Kidney (tissue), 13 donors: ENCODE measurements at regions not wholly inside any gene's neighbourhood (a gene's known extent, or its start where the extent isn't known, plus 50 kb on each side); places are given as distances from the start of the nearest gene placed in this dataset.
"Not testable (repeated sequence)": the region's sequence is repeated elsewhere in the genome, so short reads cannot be mapped to it uniquely, and the experiment has no call there.

ENCODE experiments used
- DNase-seq, 5 donors: peaks; one replicate each; pipeline ENCODE4 v3.0.0-alpha.2; 2013 to 2020
- FAIRE-seq: peaks from 2 replicates; lab custom pipeline; 2012; peaks lifted over from hg19 to GRCh38; lab: Jason Lieb, UNC
- H3K27ac ChIP-seq, 2 donors: one replicate each; pipeline ENCODE4 v1.7.0; 2013; ENCODE audit warnings: low read depth in 2 of 2, low read length in 2 of 2, inconsistent platforms in 1 of 2
- H3K27me3 ChIP-seq: one replicate; pipeline ENCODE4 v1.7.1; 2013; ENCODE audit warnings: low read length, inconsistent platforms; ENCODE audit not compliant: control insufficient read depth, insufficient read depth
- H3K36me3 ChIP-seq, 3 donors: one replicate each; pipeline versions ENCODE4 v1.7.0 to v1.7.1; 2013; ENCODE audit warnings: low read length in 3 of 3, control low read depth in 1 of 3, inconsistent platforms in 1 of 3; ENCODE audit not compliant: insufficient read depth in 3 of 3, control insufficient read depth in 2 of 3
- H3K4me1 ChIP-seq, 3 donors: one replicate each; pipeline versions ENCODE4 v1.7.0 to v1.7.1; 2013; ENCODE audit warnings: low read length in 3 of 3, inconsistent platforms in 1 of 3, low read depth in 1 of 3; ENCODE audit not compliant: control insufficient read depth in 2 of 3, insufficient read depth in 2 of 3
- H3K4me3 ChIP-seq, 3 donors: one replicate each; pipeline versions ENCODE4 v1.7.0 to v1.8.1; 2013; ENCODE audit warnings: low read length in 3 of 3, control low read depth in 1 of 3, inconsistent platforms in 1 of 3
- H3K9ac ChIP-seq, 3 donors: one replicate each; pipeline versions ENCODE4 v1.7.0 to v1.7.1; 2013; ENCODE audit warnings: low read length in 3 of 3, control low read depth in 1 of 3, inconsistent platforms in 1 of 3
- H3K9me3 ChIP-seq, 3 donors: one replicate each; pipeline versions ENCODE4 v1.7.0 to v1.7.1; 2013; ENCODE audit warnings: low read length in 3 of 3, control low read depth in 1 of 3, inconsistent platforms in 1 of 3; ENCODE audit not compliant: control insufficient read depth in 2 of 3, insufficient read depth in 1 of 3
- intact Hi-C: fragments of 100-400 bp; cut with DNase I; formaldehyde crosslinking; loops from one replicate; pipeline ENCODE4 v1.11.1; 2022
- TF ChIP-seq, protein P1 (sequence below): IDR thresholded peaks from 3 replicates; pipeline ENCODE4 v1.5.1; 2012; ENCODE audit warnings: mild to moderate bottlenecking, moderate library complexity, borderline replicate concordance; ENCODE audit not compliant: insufficient read depth; ENCODE audit errors: extremely low read depth
- donor health status: control.
- donor health status: control.
- donor health status: control.
- donor health status: control.
- donor health status: control.
- donor health status: DM: yes; HTN: yes; CAD: no.
- donor health status: Normal renal cell carcinoma (clear cell type).

DNA sequence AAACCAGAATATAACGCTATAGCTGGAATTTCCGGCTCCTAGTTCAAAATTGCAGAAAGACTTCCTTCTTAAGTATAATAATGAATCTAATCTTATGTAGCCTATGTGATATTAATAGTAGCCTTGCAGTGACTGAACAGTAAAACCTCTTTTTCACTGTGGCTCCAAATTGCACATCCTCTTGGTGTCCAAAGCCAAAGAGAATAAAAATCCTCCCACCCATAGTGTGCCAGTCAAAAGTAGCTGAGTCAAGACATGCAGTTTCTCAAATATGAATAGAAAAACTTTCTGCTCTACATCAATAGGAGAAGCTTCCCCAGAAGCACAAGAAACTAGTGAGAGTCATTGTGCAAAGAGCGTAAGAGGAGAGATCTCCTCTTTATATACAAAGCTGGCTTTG lies 76.0 kb upstream of the PICALM start:
- DNase-seq (no peak), FAIRE-seq (no peak)
- Histone ChIP-seq H3K27ac (peak overlapping the region; percentile 38 to 76), H3K27me3 (no peaks in the 10 kb centered on the region), H3K4me3 (peak overlapping the region in 2 of 3 donors; percentile 40 to 52), H3K9me3 (no peaks in the 10 kb centered on the region), H3K4me1 (peaks cover 5 to 25% (median 16%) of the 10 kb centered on the region in 3 donors), H3K9ac (no peak overlapping the region), H3K36me3 (no peaks in the 10 kb centered on the region)
- TF ChIP-seq, protein P1, sequence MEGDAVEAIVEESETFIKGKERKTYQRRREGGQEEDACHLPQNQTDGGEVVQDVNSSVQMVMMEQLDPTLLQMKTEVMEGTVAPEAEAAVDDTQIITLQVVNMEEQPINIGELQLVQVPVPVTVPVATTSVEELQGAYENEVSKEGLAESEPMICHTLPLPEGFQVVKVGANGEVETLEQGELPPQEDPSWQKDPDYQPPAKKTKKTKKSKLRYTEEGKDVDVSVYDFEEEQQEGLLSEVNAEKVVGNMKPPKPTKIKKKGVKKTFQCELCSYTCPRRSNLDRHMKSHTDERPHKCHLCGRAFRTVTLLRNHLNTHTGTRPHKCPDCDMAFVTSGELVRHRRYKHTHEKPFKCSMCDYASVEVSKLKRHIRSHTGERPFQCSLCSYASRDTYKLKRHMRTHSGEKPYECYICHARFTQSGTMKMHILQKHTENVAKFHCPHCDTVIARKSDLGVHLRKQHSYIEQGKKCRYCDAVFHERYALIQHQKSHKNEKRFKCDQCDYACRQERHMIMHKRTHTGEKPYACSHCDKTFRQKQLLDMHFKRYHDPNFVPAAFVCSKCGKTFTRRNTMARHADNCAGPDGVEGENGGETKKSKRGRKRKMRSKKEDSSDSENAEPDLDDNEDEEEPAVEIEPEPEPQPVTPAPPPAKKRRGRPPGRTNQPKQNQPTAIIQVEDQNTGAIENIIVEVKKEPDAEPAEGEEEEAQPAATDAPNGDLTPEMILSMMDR, result no peak
- intact Hi-C loops, result no loop called here

DNA sequence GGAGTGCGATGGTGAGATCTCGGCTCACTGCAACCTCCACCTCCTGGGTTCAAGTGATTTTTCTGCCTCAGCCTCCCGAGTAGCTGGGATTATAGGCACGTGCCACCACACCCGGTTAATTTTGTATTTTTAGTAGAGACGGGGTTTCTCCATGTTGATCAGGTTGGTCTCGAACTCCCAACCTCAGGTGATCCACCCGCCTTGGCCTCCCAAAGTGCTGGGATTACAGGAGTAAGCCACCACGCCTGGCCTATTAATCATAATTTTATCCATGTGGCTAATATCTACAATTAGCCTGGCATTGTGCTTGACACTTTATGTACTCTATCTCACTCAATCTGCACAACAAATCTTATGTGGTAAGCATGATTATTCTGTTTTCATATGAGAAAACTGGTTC lies 75.2 kb upstream of the PICALM start:
- not testable (repeated sequence) for FAIRE-seq

DNA sequence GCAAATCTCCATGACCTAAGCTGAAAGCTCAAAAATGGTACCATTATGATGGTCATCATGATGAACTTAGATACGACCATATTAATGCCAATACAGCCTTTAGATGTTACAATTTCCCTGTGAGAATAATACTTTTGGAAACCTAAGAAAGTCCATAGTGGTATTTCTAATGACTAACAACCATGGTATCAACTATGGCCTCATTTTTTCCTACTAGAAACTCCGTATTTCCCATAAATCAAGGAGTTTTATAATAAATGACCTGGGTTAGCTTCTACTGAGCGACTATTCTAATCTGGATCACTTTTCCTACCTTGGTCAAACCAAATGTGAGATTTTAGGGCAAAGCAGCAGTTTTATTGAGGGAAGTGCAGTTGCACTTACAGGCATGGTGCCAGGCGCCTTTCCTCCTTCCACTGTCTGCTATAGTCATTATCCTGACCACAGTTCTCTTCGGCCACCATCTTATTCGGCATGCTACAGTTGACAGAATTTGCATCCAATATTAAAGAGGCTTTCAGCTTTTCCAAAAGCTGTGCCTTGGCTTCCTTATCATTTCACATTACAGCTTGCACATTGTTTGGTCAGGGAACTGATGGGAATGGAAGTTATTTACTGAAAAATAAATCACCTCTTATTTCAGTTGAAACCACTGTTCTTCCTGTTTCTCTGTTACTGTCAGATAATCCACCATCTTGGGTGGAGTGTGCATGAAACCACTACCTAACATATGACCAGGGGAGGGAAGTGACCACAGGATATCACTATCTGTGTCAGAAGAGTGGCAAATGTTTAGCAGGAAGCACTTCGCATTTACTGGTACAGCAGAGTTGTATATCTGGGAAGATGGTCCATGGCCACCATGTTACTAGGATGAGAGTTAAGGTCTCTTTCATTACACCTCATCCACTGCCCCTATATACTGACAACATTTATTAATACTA lies 74.5 kb upstream of the PICALM start:
- H3K27ac ChIP-seq, result peak overlapping the region in 1 of 2 donors; percentile 3
- FAIRE-seq (no peak), DNase-seq (no peak)
- no peak overlapping the region for H3K4me3 ChIP-seq
- H3K27me3 ChIP-seq, result no peaks in the 10 kb centered on the region
- H3K4me1 ChIP-seq, result peaks cover 3 to 25% (median 12%) of the 10 kb centered on the region in 3 donors
- TF ChIP-seq, protein P1, result no peak
- H3K9ac ChIP-seq, result no peak overlapping the region
- intact Hi-C loops, result no loop called here
- no peaks in the 10 kb centered on the region for H3K9me3 ChIP-seq
- no peaks in the 10 kb centered on the region for H3K36me3 ChIP-seq

More for the DNA sequence above, 75.2 kb upstream of the PICALM start:
- H3K27me3 ChIP-seq, DNase-seq, H3K36me3 ChIP-seq, intact Hi-C loops, H3K4me3 ChIP-seq, H3K9me3 ChIP-seq, H3K9ac ChIP-seq: not testable (repeated sequence)
- Histone ChIP-seq H3K4me1 (peaks cover 5 to 25% (median 16%) of the 10 kb centered on the region in 3 donors), H3K27ac (peak overlapping the region; percentile 38 to 76)

DNA sequence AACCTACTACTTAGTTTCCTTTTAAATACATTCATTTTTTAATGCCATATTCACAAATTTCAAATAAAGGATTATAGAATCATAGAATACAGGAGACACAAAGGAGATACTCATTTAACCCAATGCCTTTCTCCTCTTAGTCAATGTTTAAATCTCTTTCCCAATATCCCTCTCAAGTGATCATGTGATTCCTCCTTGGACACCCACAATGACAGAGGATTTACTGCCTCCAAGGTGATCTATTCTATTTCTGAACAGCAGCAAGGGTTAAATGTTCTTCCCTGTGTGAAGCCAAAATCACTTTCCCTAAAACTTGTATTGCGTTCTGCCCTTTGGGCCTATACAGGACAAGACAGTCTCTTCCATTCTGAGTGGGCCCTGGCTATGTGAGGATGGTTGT lies 73.3 kb upstream of the PICALM start:
- intact Hi-C loops, result no loop called here
- Histone ChIP-seq H3K4me3 (no peak overlapping the region), H3K27ac (peak overlapping the region in 1 of 2 donors; percentile 5), H3K9me3 (no peaks in the 10 kb centered on the region), H3K9ac (no peak overlapping the region), H3K27me3 (no peaks in the 10 kb centered on the region), H3K36me3 (no peaks in the 10 kb centered on the region), H3K4me1 (peaks cover 2 to 25% (median 9%) of the 10 kb centered on the region in 3 donors)
- TF ChIP-seq, protein P1, result no peak
- FAIRE-seq (no peak), DNase-seq (no peak)
